ENCODE measurements at regions not wholly inside any gene's neighbourhood (a gene's known extent, or its start where the extent isn't known, plus 50 kb on each side); places are given as distances from the start of the nearest gene placed in this dataset.

- TF ChIP-seq CTCF (conservative IDR thresholded peaks at IDR 0.05; ENCODE audit: low read depth in 2 of 2), result no peak
- no peak for TF ChIP-seq POLR2AphosphoS5 (IDR thresholded peaks at IDR 0.05; ENCODE audit: low read depth)
- TF ChIP-seq EZH2 (IDR thresholded peaks at IDR 0.05; ENCODE audit: low read depth, unreplicated experiment), result no peak
- no peak for TF ChIP-seq EZH2phosphoT487 (IDR thresholded peaks at IDR 0.05; ENCODE audit: unreplicated experiment)
- TF ChIP-seq REST (IDR thresholded peaks at IDR 0.05; ENCODE audit: unreplicated experiment), result no peak
Measured at GRCh38 chr11:15800111-15800800, 556.1 kb downstream of the SOX6 start.
